Endodermal cell (in vitro differentiated cells): ENCODE measurements at regions not wholly inside any gene's neighbourhood (a gene's known extent, or its start where the extent isn't known, plus 50 kb on each side); places are given as distances from the start of the nearest gene placed in this dataset.
A peak's percentile ranks its signal among the peaks of the same experiment; 100 is the strongest.

Source experiments
- DNase-seq: peaks from one replicate; pipeline ENCODE4 v3.0.0-alpha.2; 2017
- H3K27ac ChIP-seq: 2 replicates; pipeline ENCODE4 v1.5.1; 2013; ENCODE audit warnings: mild to moderate bottlenecking, low read depth, low read length, moderate library complexity
- H3K27me3 ChIP-seq: 2 replicates; pipeline ENCODE4 v1.6.1; 2013; ENCODE audit warnings: mild to moderate bottlenecking, low read length, moderate library complexity; ENCODE audit not compliant: insufficient read depth, control insufficient read depth, poor library complexity, severe bottlenecking
- H3K36me3 ChIP-seq: 2 replicates; pipeline ENCODE4 v1.7.0; 2013; ENCODE audit warnings: mild to moderate bottlenecking, low read length, moderate library complexity; ENCODE audit not compliant: control insufficient read depth, insufficient read depth
- H3K4me1 ChIP-seq: one replicate; pipeline ENCODE4 v1.7.0; 2013; ENCODE audit warnings: low read length; ENCODE audit not compliant: control insufficient read depth, insufficient read depth
- H3K4me3 ChIP-seq: 2 replicates; pipeline ENCODE4 v1.5.1; 2013; ENCODE audit warnings: mild to moderate bottlenecking, low read length, moderate library complexity
- H3K9ac ChIP-seq: 2 replicates; pipeline ENCODE4 v1.6.1; 2013; ENCODE audit warnings: mild to moderate bottlenecking, low read length, moderate library complexity; ENCODE audit not compliant: poor library complexity, severe bottlenecking; ENCODE audit errors: extremely low read depth
- H3K9me3 ChIP-seq: 2 replicates; pipeline ENCODE4 v1.6.1; 2013; ENCODE audit warnings: mild to moderate bottlenecking, low read length, moderate library complexity; ENCODE audit not compliant: control insufficient read depth
- H3K27ac Mint-ChIP-seq: 2 replicates; pipeline ENCODE4 v1.8.0; 2020; ENCODE audit warnings: mixed read lengths
- H3K27me3 Mint-ChIP-seq: 2 replicates; pipeline ENCODE4 v1.8.0; 2021; ENCODE audit warnings: mild to moderate bottlenecking, mixed read lengths; ENCODE audit not compliant: insufficient read depth
- H3K36me3 Mint-ChIP-seq: 2 replicates; pipeline ENCODE4 v1.8.0; 2020; ENCODE audit warnings: low read depth, mixed read lengths
- H3K4me1 Mint-ChIP-seq: 2 replicates; pipeline ENCODE4 v1.8.0; 2020; ENCODE audit warnings: mixed read lengths
- H3K4me3 Mint-ChIP-seq: 2 replicates; pipeline ENCODE4 v1.8.0; 2020; ENCODE audit warnings: mild to moderate bottlenecking, moderate library complexity, mixed read lengths
- H3K9me3 Mint-ChIP-seq: 2 replicates; pipeline ENCODE4 v1.8.0; 2020; ENCODE audit warnings: mild to moderate bottlenecking, mixed read lengths
- CTCF ChIP-seq: fragments of 200-600 bp; sonication (generic); conservative IDR thresholded peaks from 2 replicates; pipeline ENCODE4 v1.5.0; 2021; ENCODE audit warnings: antibody characterized with exemption, mild to moderate bottlenecking
- WGBS, 2 experiments: methylation state at CpG; one replicate each; pipeline versions ENCODE4 v1.1.5 to v1.1.7; 2013; ENCODE audit warnings: missing lambda C conversion rate in 2 of 2, mixed read lengths in 1 of 2; ENCODE audit not compliant: insufficient coverage in 1 of 2, insufficient read length in 1 of 2; 5-methylcytosine and 5-hydroxymethylcytosine counted together

GRCh38 chr6:165223101-165223500 lies 86.3 kb downstream of the C6orf118 start:
- Mint-ChIP-seq H3K27me3 (no peaks in the 10 kb centered on the region), H3K9me3 (no peaks in the 10 kb centered on the region), H3K36me3 (no peaks in the 10 kb centered on the region), H3K4me3 (no peak overlapping the region), H3K4me1 (no peaks in the 10 kb centered on the region), H3K27ac (no peak overlapping the region)
- Histone ChIP-seq H3K9ac (no peak overlapping the region), H3K27me3 (no peaks in the 10 kb centered on the region), H3K4me3 (no peak overlapping the region), H3K4me1 (no peaks in the 10 kb centered on the region), H3K36me3 (no peaks in the 10 kb centered on the region), H3K9me3 (no peaks in the 10 kb centered on the region), H3K27ac (no peak overlapping the region)
- WGBS, 2 experiments = 90 to 97% methylated on average over 1 to 2 of the region's 2 CpGs
- TF ChIP-seq CTCF = no peak
- DNase-seq = no peak

- 87 to 94% methylated on average over 3 to 5 of the region's 5 CpGs for WGBS, 2 experiments
- Histone ChIP-seq H3K27ac (no peak overlapping the region), H3K9me3 (no peaks in the 10 kb centered on the region), H3K4me1 (no peaks in the 10 kb centered on the region), H3K9ac (no peak overlapping the region), H3K36me3 (no peaks in the 10 kb centered on the region), H3K27me3 (no peaks in the 10 kb centered on the region), H3K4me3 (no peak overlapping the region)
- Mint-ChIP-seq H3K27me3 (no peaks in the 10 kb centered on the region), H3K9me3 (no peaks in the 10 kb centered on the region), H3K4me1 (no peaks in the 10 kb centered on the region), H3K36me3 (no peaks in the 10 kb centered on the region), H3K4me3 (no peak overlapping the region), H3K27ac (no peak overlapping the region)
- DNase-seq = no peak
- no peak for TF ChIP-seq CTCF
These were observed 86.9 kb downstream of the C6orf118 start for GRCh38 chr6:165222315-165223025.

GRCh38 chr6:165220045-165220444 lies 89.4 kb downstream of the C6orf118 start:
- DNase-seq = no peak
- H3K9me3 ChIP-seq = no peaks in the 10 kb centered on the region
- H3K4me3 ChIP-seq = no peak overlapping the region
- H3K27me3 ChIP-seq = no peaks in the 10 kb centered on the region
- Mint-ChIP-seq H3K36me3 (no peaks in the 10 kb centered on the region), H3K4me3 (no peak overlapping the region), H3K4me1 (no peaks in the 10 kb centered on the region), H3K27me3 (no peaks in the 10 kb centered on the region), H3K27ac (no peak overlapping the region), H3K9me3 (peaks cover 3% of the 10 kb centered on the region)
- no peak for TF ChIP-seq CTCF
- WGBS, 2 experiments = 68 to 85% methylated on average over 4 to 5 of the region's 5 CpGs
- peak overlapping the region; percentile 64 for H3K27ac ChIP-seq
- no peaks in the 10 kb centered on the region for H3K4me1 ChIP-seq
- H3K9ac ChIP-seq = no peak overlapping the region
- H3K36me3 ChIP-seq = no peaks in the 10 kb centered on the region
